Mucosa of descending colon (tissue), 3 donors: ENCODE measurements at regions not wholly inside any gene's neighbourhood (a gene's known extent, or its start where the extent isn't known, plus 50 kb on each side); places are given as distances from the start of the nearest gene placed in this dataset.

ENCODE experiments used
- ATAC-seq: fragments of 200-7000 bp; cut with Tn5 transposase; one replicate; pipeline ENCODE4 v1.9.1; 2020; ENCODE audit warnings: mild to moderate bottlenecking, moderate library complexity
- DNase-seq, 3 donors: peaks; one replicate each; pipeline ENCODE4 v3.0.0-alpha.2; 2020
- H3K36me3 ChIP-seq: fragments of 200-600 bp; one replicate; pipeline ENCODE4 v1.8.0; 2021; ENCODE audit warnings: low read depth, mild to moderate bottlenecking
- H3K4me1 ChIP-seq: fragments of 200-600 bp; one replicate; pipeline ENCODE4 v1.8.0; 2021; ENCODE audit warnings: low read depth, mild to moderate bottlenecking
- H3K4me3 ChIP-seq: fragments of 200-600 bp; one replicate; pipeline ENCODE4 v1.8.0; 2021; ENCODE audit warnings: mild to moderate bottlenecking
- H3K9me3 ChIP-seq: fragments of 200-600 bp; one replicate; pipeline ENCODE4 v1.8.0; 2021; ENCODE audit warnings: mild to moderate bottlenecking
- CTCF ChIP-seq: fragments of 200-600 bp; IDR thresholded peaks from one replicate; pipeline ENCODE4 v1.8.0; 2022; ENCODE audit warnings: antibody characterized with exemption, mild to moderate bottlenecking
- intact Hi-C, 2 donors: fragments of 100-400 bp; cut with DNase I in 1 of 2; cut with micrococcal nuclease in 1 of 2; formaldehyde crosslinking; loops; one replicate each; pipeline versions ENCODE4 v1.11.0 to v1.11.1; 2022; cut with DNase I, micrococcal nuclease
- donor health status: DM: no; HTN: no; CAD: no; lungs with moderate emphysema.
- donor health status: DM: no; HTN: no; CAD: no.
- donor health status: DM: no; HTN: yes; CAD: no.

GRCh38 chr11:130635937-130636630, 187.6 kb downstream of the ADAMTS15 start:
- intact Hi-C loops: loop anchor here in 1 of 2 donors (10.0 kb wide), 1 partner anchor 201 kb away; no protein-coding TSS in a partner anchor
- peaks cover 4% of the 10 kb centered on the region for H3K4me1 ChIP-seq
- no peak overlapping the region for H3K4me3 ChIP-seq
- no peak for TF ChIP-seq CTCF
- H3K9me3 ChIP-seq: no peaks in the 10 kb centered on the region
- DNase-seq (no peak), ATAC-seq (no peak)
- H3K36me3 ChIP-seq: no peaks in the 10 kb centered on the region

GRCh38 chr11:130636722-130637464, 188.4 kb downstream of the ADAMTS15 start:
- peak; percentile 79 for ATAC-seq
- peaks cover 4% of the 10 kb centered on the region for H3K4me1 ChIP-seq
- H3K9me3 ChIP-seq: no peaks in the 10 kb centered on the region
- intact Hi-C loops: loop anchor here in 1 of 2 donors (10.0 kb wide), 1 partner anchor 202 kb away; no protein-coding TSS in a partner anchor
- TF ChIP-seq CTCF: no peak
- DNase-seq: no peak
- no peak overlapping the region for H3K4me3 ChIP-seq
- no peaks in the 10 kb centered on the region for H3K36me3 ChIP-seq

- ATAC-seq (no peak), DNase-seq (no peak)
- intact Hi-C loops: loop anchor here in 1 of 2 donors (10.0 kb wide), 1 partner anchor 203 kb away; no protein-coding TSS in a partner anchor
- H3K36me3 ChIP-seq: no peaks in the 10 kb centered on the region
- H3K4me1 ChIP-seq: peaks cover 4% of the 10 kb centered on the region
- no peak overlapping the region for H3K4me3 ChIP-seq
- TF ChIP-seq CTCF: no peak
- no peaks in the 10 kb centered on the region for H3K9me3 ChIP-seq
These were observed 189.1 kb downstream of the ADAMTS15 start for GRCh38 chr11:130637566-130637965.

GRCh38 chr11:130638033-130638432, 189.6 kb downstream of the ADAMTS15 start:
- H3K4me3 ChIP-seq: no peak overlapping the region
- ATAC-seq (no peak), DNase-seq (no peak)
- H3K9me3 ChIP-seq: no peaks in the 10 kb centered on the region
- H3K4me1 ChIP-seq: peaks cover 4% of the 10 kb centered on the region
- no peak for TF ChIP-seq CTCF
- H3K36me3 ChIP-seq: no peaks in the 10 kb centered on the region
- intact Hi-C loops: loop anchor here in 1 of 2 donors (10.0 kb wide), 1 partner anchor 203 kb away; no protein-coding TSS in a partner anchor

GRCh38 chr11:130638624-130639023, 190.2 kb downstream of the ADAMTS15 start:
- no peak for DNase-seq
- Histone ChIP-seq H3K9me3 (no peaks in the 10 kb centered on the region), H3K36me3 (no peaks in the 10 kb centered on the region), H3K4me1 (peaks cover 5% of the 10 kb centered on the region), H3K4me3 (no peak overlapping the region)
- TF ChIP-seq CTCF: no peak
- intact Hi-C loops: loop anchor here in 1 of 2 donors (10.0 kb wide), 1 partner anchor 204 kb away; no protein-coding TSS in a partner anchor
- ATAC-seq: no peak
